ENCODE measurements at regions not wholly inside any gene's neighbourhood (a gene's known extent, or its start where the extent isn't known, plus 50 kb on each side); places are given as distances from the start of the nearest gene placed in this dataset.

DNA sequence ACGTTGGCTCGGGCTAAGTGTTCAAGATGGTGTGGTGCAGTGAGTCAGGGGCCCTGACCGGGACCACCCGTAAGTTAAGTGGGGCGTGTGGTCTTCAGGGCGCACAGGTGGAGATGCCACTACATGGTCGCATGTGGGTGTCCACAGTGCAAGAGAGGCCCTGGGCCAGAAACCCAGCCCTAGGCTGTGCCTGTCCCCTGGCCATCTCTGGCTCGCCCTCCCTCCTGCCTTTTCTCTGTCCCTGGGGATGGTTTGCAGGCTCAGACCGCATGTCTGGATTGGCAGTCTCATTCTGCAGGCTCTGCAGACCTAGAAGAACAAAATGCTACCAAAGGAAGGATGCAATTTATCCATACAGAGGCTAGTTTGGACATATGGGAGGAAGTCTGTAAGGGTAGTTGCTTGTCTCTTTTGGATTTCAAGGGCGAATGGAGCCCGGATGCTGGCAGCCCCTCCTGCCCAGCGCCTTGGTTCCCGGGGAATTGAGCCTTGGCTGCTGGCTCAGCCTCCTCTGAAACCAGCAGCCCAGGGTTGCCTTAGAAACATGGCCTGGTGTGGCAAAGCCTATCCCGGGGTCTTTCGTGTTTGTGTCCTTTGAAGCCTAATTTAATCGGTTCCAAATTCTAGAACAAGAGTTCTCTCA is 417.5 kb upstream of the HS6ST1 start:
- no peak for DNase-seq

DNA sequence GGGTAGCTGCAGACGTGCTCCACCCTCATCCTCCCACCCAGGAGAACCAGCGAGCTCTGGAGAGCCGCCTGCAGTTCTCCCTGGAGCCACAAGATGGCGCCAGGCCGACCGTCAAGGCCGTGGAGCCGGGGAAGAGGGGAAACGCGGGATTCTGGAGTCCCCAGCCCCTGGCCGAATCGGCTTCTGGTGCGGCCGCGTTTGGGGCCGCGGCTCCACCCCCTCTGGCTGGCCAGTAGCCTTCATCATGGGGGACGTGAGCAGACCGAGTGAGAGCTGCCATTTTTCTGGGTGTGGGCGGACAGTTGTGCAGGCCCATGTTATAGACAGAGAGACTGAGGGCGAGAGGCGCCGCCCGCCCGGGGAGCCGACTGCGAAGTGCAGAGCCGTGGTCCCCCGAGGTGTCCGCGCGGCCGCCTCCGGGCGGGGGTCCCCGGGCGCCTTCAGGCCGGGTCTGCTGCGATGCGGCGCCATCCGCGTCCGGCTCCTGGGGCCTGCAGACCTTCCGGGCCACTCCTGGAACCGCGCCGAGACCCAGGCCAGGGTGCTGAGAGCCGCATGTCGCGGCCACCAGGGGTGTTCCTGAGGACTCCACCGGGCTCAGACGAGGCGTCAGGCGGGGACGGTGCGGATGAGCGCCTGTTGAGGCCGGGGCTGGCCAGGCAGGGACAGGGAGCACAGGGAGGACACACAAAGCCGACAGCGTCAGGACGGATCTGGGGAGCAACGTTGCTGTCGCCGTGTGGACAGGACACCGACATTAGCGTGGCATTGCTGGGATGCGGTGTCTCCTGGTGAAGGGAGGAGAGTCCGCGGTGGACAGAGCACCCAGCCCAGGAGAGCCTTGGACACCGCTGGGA is 418.2 kb upstream of the HS6ST1 start:
- peak; percentile 92 for DNase-seq

DNA sequence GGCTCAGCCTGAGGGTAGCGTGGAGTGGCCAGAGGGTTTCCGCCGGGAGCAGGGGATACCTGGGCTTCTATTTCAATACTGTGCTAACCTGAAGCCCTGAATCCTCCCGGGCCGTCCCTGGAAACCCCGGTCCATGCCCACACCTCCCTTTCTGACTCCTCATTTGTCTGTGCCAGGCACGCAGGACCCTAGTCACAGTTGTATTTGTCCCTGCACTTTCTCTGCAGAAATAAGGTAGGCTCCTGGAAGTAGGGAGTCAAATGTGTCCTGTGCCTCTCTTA is 418.8 kb upstream of the HS6ST1 start:
- DNase-seq: no peak

DNA sequence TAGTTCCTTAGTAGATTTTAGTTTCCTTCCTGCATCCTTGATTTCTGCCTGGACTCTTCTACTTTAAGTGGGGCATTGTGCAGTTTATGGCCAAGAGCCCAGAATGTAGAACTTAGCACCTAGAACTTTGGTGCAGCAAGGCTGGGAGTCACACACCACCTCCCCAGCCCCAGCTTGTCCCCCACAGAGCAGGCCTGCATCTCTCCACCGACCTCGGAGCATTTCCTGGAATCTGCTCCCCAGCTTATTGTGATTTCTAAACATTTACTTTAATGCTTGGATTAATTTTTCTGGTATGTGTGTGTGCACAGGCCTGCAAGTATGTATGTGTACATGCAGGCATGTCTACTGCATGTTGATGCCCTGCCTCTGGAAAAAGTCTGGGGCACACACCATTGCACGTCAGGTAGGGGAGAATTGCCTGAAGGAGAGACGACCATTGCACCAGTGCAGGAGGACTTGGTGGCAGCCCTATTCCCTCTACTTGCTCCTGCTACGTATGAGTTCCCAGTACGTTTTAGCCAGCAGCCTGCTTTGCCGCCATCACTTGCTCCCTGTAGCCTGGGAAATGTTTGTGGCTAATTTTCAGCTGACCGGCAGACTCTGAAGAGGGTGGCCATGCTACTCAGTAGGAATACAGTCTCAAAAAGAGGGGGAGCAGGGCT is 419.9 kb upstream of the HS6ST1 start:
- DNase-seq: no peak

DNA sequence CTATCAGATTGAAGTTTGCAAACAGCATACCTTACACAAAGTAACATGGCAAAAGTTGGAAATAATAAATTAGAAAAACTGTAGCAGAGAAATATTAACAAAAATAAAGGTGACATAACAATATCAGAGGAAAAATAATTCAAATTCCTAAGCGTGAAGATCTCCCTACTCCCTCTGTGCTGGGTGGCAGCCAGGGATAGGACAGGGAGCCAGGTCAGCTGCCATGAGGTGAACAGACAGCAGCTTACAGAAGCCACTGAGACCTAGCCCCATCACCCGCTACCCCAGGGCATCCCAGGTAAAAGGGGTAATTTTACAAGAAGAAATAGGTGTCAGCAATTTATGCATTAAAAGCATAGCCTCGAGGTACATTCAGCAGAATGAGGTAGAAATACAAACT is 423.8 kb upstream of the HS6ST1 start:
- DNase-seq: no peak

DNA sequence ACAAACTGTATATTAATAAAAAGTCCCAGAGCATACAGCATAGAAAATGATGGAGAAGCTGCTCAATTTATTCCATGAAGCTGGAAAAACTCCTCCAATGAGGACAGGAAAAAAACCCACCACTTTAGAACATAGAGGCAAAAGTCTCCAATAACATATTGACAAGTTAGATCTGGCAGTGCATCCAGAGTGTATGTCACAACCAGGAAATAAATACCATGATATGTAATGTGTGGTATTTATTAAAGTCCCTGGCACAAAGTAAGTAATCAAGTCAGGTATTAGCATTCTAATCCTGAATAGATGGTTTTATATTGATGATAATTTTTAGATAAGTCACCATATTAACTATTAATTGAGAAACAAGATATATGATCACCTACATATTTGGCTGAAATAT is 427.3 kb upstream of the HS6ST1 start:
- no peak for DNase-seq

DNA sequence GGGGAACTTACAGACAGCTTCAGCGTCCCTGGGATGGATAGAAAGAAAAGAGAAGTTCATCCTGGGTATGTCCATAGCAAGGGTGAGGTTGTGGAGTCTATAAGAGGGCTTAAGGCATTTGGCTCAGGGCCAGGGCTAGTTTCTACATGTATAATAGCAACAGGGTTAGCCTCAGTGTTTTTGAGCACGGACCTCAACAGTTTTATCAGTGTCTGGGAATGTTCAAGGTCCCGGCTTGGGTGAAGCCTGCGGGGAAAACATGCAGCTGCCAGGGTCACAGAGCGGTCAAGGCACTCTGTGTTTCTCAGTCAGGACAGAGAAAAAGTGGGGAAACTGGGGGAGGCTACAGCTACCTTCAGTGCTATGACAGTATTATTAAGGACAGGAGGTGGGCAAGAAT is 427.7 kb upstream of the HS6ST1 start:
- DNase-seq: no peak

DNA sequence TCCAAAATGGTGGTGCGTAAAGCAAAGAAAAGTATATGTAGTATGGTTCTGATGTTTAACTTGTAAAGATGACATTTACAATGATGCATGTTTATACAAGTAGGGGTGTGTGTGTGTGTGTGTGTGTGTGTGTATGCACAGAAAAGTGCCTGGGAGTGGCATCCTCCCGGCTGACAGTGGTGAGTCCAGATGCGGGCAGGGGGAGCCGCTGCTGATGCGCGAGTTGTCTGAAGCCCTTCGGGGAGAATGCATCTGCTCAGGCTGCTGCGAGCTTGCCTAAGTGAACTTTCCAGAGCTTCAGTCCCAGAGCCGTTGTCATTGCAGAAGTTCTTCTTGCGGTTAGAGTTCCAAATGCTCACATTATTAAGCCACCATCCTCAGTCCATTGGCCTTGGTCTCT is 429.7 kb upstream of the HS6ST1 start:
- no peak for DNase-seq

DNA sequence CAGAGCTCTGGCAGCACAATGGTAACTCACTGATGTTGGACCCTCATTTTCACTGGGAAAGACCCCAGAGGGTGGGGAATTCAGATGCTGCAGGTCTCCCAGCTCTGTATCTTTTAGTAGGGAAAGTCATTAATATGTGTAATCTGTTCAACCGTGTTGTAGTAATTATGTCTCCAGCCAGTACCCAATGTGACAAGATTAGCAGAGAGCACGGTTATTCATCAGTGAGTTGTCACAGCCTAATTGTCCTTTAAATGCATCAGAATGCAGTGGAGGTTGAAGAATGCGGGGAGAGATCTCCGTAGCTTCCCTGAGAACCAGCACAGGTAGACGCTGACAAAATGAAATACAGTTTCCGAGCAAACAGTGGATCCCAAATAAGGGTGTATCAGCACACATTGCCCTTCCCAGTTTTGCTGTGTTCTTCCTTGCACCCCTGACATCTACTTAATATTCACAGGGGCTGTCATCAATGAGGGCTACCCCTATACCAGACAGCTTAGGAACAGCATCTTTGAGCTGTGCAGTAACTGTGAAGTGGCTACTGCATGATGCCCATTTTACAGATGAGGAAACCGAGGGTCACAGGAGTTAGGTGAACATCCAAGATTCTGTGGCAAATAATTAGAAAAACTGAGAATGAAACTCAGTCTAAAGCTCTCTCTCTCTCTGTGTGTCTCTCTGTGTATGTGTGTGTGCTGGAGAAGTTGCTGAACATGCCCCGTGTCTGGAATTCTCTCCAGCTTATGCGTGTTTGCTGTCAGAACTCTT is 430.4 kb upstream of the HS6ST1 start:
- DNase-seq: no peak

DNA sequence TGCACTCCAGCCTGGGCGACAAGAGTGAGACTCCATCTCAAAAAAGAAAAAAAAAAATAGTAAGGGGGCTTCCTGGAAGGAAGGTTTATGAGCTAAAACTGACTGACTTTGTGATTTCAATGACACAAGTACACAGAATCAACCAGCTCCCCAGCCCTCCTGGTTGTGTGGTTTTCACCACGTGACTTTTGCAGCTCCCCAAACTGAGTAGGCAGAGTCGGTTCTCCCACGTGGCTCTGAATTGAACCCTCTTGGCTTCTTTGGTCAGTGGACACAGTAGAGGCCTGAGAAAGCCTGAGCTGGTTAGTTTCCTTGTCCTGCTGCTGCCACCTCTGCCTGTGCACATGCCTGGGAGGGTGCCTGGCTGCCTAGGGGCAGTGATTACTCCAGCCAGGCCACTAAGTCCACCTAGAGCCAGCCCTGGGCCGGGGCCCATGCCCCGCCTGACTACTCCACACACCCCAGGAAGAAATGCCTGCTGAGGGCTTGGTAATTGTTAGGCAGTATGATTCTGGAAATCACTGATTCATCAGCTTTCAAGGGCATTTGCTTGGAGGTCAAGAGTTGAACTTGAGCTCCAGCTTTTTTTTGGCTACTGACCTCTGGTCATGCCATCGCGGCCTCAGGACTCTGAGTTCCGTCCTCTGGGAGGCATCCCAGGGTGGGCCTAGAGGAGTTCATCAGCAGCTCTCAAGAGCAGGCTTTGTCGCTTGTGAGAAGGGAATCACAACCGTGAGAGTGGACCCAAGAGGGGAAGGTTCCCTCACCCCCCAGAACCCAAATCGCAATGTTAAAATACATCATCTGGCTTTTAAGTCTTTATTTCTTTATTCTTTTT is 431.9 kb upstream of the HS6ST1 start:
- no peak for DNase-seq

DNA sequence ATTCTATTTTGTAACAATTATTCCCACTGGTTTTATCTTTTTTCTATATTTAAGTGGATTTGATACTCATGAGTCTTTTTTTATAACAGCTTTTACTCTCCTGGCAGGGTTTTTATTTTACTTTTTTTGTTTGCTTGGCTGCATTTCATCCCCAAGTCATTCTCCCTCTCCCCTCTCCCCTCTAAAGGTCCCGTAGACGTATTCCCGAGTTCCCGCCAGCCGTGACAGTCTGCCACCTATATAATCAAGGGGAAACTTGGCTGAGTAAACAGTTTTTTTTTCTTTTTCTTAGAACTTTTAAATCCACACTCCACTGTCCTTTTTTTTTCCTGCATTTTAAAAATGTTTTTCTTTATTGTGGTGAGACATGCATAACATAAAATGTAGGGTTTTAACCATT is 433.1 kb upstream of the HS6ST1 start:
- DNase-seq: no peak

DNA sequence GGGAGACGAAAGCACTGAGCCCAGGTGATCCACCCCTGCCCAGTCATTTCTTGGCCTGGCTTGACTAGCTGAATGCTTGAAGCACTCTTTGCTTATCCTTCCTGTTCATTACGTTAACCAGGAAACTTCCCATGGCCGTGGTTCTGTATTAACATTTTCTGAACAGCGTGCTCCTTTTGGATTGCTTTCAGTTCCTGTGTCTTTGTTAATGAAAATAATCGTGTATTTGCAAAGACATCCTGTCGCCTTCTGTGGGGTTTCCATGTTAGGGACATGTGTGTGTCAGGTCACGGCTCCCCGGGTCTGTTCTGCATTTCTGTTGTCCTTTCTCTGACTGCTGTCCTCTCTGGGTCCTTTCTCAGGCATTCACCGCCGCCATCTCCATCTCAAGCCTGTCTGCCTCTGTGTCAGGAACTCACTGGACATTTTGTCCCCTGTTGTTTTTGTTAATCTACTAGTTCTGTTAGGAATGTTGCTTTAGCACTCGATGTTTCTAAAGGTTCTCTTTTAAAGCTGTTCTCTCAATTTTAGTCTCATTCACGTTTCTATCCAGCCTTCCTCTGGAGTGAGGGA is 434.1 kb upstream of the HS6ST1 start:
- DNase-seq: no peak

DNA sequence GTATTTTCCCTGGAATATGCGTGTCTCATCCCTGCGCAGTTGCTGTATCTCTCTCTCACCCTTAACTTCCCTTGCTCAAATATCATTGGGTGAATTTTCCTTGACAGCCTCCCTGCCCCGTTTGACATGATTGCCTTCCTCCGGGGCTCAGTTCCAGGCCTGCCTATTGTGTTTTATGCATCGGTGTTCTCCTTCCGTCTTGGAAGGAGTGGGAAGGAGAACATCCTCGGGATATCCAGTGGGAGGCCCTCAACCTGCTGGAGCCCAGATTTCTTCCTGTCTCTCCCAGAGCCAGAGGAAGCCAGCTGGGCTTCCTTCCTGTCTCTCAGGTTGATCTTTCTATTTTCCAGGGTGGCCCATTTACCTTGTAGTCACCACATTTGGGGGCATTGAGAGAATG is 434.7 kb upstream of the HS6ST1 start:
- DNase-seq: no peak

DNA sequence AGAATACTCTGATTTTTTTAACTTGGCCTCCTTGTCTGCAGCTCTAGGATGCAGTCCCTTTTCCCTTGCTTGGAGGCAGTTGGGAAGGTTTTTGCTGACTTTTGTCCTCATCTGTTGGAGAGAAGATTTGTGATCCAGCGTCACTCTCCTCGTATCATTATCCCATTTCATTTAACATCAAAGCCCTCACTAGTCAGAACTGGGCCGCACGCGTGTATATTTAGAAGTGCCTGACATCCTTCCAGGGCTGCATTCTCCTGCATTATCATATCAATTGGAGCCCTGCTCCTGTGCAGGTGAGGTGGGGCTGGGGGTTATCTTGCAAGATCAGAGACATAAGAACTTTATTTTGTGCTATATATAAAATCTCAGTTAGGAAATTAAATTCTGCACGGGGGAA is 435.1 kb upstream of the HS6ST1 start:
- no peak for DNase-seq

DNA sequence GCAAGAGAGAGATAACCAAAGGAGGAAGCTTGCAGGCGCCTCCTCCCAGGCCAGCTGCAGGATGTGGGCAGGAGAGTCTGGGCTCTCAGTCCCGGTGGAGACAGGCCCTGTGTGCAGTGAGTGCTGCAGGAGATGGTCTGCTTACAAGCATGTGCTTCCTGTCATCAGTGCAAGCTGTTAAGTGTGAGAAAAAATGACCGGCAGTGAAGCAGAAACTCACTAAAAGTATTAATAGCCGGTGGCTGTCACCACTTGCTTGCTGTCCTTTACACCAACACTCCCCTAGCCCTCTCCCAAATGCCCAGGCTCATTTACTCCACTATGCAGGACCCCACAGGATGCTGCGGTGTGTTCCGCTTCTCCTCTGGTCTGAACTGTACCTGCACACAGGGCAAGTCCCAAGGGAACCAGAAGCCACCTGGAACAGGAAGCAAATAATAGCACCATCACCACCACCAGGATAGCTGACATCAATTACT is 435.6 kb upstream of the HS6ST1 start:
- DNase-seq: no peak

DNA sequence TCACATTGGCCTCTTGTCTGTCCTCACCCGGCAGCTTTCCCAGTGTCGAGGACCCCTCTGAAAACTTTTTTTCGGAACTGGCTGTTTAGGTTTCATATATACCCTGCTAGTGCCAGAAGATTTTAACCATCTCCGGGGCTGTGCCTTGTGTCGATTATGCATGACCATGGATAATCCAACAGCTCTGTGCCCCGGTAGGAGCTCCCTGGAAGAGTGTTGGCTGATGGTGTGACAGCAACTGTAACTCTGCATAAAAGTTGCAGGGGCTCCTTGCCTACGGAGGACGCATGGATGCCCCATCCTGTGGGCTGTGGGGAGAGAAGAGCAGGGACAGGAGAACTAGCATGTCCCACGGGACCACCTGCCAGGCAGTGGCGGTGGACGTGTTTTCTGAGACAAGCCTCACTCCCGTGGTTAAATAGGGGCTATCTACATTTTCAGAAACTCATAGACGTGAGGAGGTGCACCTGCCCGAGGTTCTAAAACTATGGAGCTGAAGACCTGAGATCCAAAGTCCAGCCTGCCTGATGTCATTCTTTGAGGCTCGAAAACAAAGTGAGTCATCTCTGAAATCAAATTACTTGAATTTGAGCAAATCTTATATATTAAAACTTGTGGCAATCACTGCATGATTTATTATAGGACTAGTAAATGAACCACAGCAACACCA is 437.2 kb upstream of the HS6ST1 start:
- no peak for DNase-seq

DNA sequence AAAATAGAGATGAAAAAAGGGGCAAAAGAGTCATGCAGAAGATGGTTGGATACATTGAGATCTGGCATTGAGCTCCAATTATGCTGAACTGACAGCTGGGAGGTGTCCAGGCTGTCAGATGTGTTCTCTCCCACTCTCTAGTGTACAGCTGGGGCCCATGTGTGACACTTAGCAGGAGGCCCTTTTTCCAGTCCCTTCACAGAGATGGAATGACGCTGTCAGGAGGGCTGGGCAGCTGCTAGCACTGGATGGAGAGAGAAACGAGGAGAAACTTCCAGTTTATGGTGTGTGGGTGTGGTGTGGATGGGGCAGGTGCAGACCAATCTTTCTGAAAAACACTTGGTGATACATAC is 437.7 kb upstream of the HS6ST1 start:
- no peak for DNase-seq

DNA sequence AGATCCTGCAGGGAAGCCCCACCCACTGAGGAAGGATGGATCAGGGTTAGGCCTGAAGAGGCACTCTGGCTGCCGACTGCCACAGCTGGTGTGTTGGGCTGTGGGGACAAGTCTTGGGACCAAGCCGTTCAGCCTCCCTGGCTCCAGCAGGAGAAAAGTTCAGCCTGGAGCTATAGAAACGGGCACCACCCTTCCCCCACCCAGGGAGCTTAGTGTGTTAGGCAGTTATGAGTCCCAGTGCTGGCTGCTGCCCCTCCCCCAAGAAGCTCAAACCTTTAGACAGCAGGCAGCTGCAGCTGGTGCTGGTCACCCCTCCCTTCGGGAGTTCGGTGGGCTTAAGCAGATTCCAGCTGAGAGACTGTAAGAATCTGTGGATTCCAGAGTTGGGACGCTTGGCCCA is 447.1 kb upstream of the HS6ST1 start:
- no peak for DNase-seq

DNA sequence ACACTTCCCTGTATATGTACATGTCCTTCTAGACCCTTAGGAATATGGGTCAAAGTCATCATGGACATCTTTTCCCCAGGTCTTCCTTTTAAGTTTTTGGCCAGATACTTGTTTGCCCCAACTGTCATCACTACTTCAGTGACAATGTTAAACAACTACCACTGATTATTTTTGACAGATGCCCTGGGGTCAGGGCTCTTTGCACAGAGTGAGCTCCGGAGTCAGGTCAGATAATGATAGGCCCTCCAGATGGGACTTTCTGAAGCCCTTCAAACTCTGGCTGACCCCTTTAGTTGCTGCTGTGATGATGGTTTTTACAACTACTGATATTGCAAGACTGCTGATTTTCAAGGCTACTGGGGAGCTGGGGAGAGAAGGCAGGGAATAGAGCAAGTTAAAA is 449.4 kb upstream of the HS6ST1 start:
- DNase-seq: no peak

DNA sequence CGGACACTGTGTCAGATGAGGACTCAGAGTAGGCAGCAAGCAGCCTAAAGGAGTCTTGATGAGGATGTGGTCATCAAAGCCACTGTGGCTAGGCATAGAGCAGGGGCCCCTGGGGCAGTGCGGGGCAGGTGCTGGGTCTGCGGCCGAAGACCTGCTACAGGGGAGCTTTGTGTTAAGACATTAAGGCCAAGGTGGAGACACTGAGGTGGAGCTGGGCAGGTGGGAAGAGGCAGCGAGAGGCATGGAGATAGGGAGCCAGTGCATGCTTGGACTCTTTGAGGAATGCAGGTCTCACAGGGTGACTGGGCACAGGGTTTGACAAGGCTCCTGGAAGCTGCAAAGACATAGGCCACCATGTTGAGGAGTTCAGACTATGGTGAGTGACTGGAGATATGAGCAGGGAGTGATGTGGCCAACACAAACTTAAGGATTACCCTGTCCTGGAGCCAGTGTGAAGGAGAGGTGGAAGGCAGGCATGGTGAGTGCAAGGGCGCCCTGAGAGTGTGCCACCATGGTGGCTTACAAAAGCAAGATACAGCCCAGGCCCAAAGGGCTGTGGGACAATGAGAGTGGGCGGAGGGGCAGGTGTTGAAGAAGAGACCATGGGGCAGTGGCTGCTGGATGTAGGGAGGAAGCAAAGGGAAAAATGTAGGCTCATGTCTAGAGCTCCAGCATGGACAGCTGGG is 450.9 kb upstream of the HS6ST1 start:
- no peak for DNase-seq
